HL-60 (cell line): ENCODE measurements at regions not wholly inside any gene's neighbourhood (a gene's known extent, or its start where the extent isn't known, plus 50 kb on each side); places are given as distances from the start of the nearest gene placed in this dataset.

ENCODE experiments used
- DNase-seq, 2 experiments: peaks; one replicate each; pipeline ENCODE4 v3.0.0-alpha.2; 2010 to 2020; ENCODE audit warnings: low read depth in 1 of 2, low spot score in 1 of 2
- H3K27ac ChIP-seq: fragments of 250-450 bp; sonication (Bioruptor Pico); replicated peaks from 2 replicates; pipeline ENCODE4 v1.5.1; 2020; ENCODE audit warnings: mild to moderate bottlenecking, moderate library complexity
- H3K27me3 ChIP-seq: fragments of 250-450 bp; sonication (Bioruptor Pico); 2 replicates; pipeline ENCODE4 v1.5.1; 2021; ENCODE audit warnings: mild to moderate bottlenecking, moderate library complexity; ENCODE audit not compliant: insufficient read depth, poor library complexity, severe bottlenecking
- H3K4me3 ChIP-seq: replicated peaks from 2 replicates; pipeline ENCODE4 v1.5.1; 2011; ENCODE audit warnings: mild to moderate bottlenecking, control low read depth, low read length; ENCODE audit not compliant: insufficient read depth
- CTCF ChIP-seq: IDR thresholded peaks from one replicate; pipeline ENCODE4 v1.5.1; 2011; ENCODE audit warnings: low read length, control low read depth, inconsistent platforms; ENCODE audit not compliant: insufficient read depth
- GABPA ChIP-seq: IDR thresholded peaks from 2 replicates; pipeline ENCODE4 v1.6.1; 2012; ENCODE audit warnings: low read depth
- POLR2AphosphoS5 ChIP-seq: IDR thresholded peaks from 2 replicates; pipeline ENCODE4 v1.6.1; 2012; ENCODE audit warnings: low read depth
- REST ChIP-seq: IDR thresholded peaks from 2 replicates; pipeline ENCODE4 v1.6.1; 2012; ENCODE audit warnings: low read depth; ENCODE audit not compliant: insufficient replicate concordance
- SPI1 ChIP-seq: IDR thresholded peaks from 2 replicates; pipeline ENCODE4 v1.6.1; 2012; ENCODE audit warnings: low read depth, mild to moderate bottlenecking, borderline replicate concordance

- Histone ChIP-seq H3K27me3 (no peaks in the 10 kb centered on the region), H3K27ac (no peak overlapping the region), H3K4me3 (no peak overlapping the region)
- TF ChIP-seq CTCF (no peak), GABPA (no peak), SPI1 (no peak), REST (no peak), POLR2AphosphoS5 (no peak)
- DNase-seq, result no peak
Observed at GRCh38 chr2:221167561-221167960, 404.5 kb downstream of the EPHA4 start.

- TF ChIP-seq CTCF, result no peak
- TF ChIP-seq GABPA, result no peak
- no peak overlapping the region for H3K4me3 ChIP-seq
- no peak overlapping the region for H3K27ac ChIP-seq
- no peaks in the 10 kb centered on the region for H3K27me3 ChIP-seq
- DNase-seq, result no peak
Observed at GRCh38 chr2:221169724-221170123, 402.4 kb downstream of the EPHA4 start.

GRCh38 chr2:221170548-221170947 lies 401.6 kb downstream of the EPHA4 start:
- no peak overlapping the region for H3K4me3 ChIP-seq
- no peaks in the 10 kb centered on the region for H3K27me3 ChIP-seq
- DNase-seq, result no peak
- TF ChIP-seq GABPA (no peak), POLR2AphosphoS5 (no peak), SPI1 (no peak), REST (no peak), CTCF (no peak)
- no peak overlapping the region for H3K27ac ChIP-seq

GRCh38 chr2:221176667-221177066 lies 395.4 kb downstream of the EPHA4 start:
- no peak overlapping the region for H3K4me3 ChIP-seq
- H3K27me3 ChIP-seq, result no peaks in the 10 kb centered on the region
- no peak for TF ChIP-seq REST
- TF ChIP-seq SPI1, result no peak
- no peak for TF ChIP-seq GABPA
- no peak for TF ChIP-seq CTCF
- no peak for TF ChIP-seq POLR2AphosphoS5
- no peak for DNase-seq
- H3K27ac ChIP-seq, result no peak overlapping the region
